Ishikawa (cell line): ENCODE measurements at regions not wholly inside any gene's neighbourhood (a gene's known extent, or its start where the extent isn't known, plus 50 kb on each side); places are given as distances from the start of the nearest gene placed in this dataset.

Experiments
- CEBPB ChIP-seq: IDR thresholded peaks from 2 replicates; pipeline ENCODE4 v1.6.1; 2012
- CREB1 ChIP-seq: IDR thresholded peaks from 2 replicates; pipeline ENCODE4 v1.6.1; 2012; ENCODE audit warnings: low read depth
- EGR1 ChIP-seq: IDR thresholded peaks from 2 replicates; pipeline ENCODE4 v1.6.1; 2012
- EP300 ChIP-seq: IDR thresholded peaks from 2 replicates; pipeline ENCODE4 v1.6.1; 2012; ENCODE audit warnings: borderline replicate concordance
- FOXM1 ChIP-seq: IDR thresholded peaks from 2 replicates; pipeline ENCODE4 v1.6.1; 2012; ENCODE audit warnings: low read depth, borderline replicate concordance
- MAX ChIP-seq: IDR thresholded peaks from 2 replicates; pipeline ENCODE4 v1.6.1; 2012
- NFIC ChIP-seq: IDR thresholded peaks from 2 replicates; pipeline ENCODE4 v1.6.1; 2012
- RAD21 ChIP-seq: IDR thresholded peaks from 2 replicates; pipeline ENCODE4 v1.6.1; 2012; ENCODE audit warnings: low read depth
- REST ChIP-seq: IDR thresholded peaks from 2 replicates; pipeline ENCODE4 v1.6.1; 2012; ENCODE audit warnings: low read depth, mild to moderate bottlenecking
- TAF1 ChIP-seq: IDR thresholded peaks from 2 replicates; pipeline ENCODE4 v1.6.1; 2012; ENCODE audit warnings: low read depth, mild to moderate bottlenecking
- TCF12 ChIP-seq: IDR thresholded peaks from 2 replicates; pipeline ENCODE4 v1.6.1; 2012; ENCODE audit warnings: low read depth
- TEAD4 ChIP-seq: IDR thresholded peaks from 2 replicates; pipeline ENCODE4 v1.6.1; 2012
- YY1 ChIP-seq: IDR thresholded peaks from 2 replicates; pipeline ENCODE4 v1.6.1; 2012; ENCODE audit warnings: low read depth
- ZBTB7A ChIP-seq: IDR thresholded peaks from 2 replicates; pipeline ENCODE4 v1.6.1; 2012; ENCODE audit warnings: low read depth
- TF ChIP-seq, protein P1 (sequence below): IDR thresholded peaks from 2 replicates; pipeline ENCODE4 v1.6.1; 2012

GRCh38 chr10:58969576-58969975, 206.9 kb upstream of the PHYHIPL start:
- TF ChIP-seq MAX (no peak), TCF12 (no peak), TAF1 (no peak), RAD21 (no peak), EP300 (no peak), REST (no peak), FOXM1 (no peak), TEAD4 (no peak), NFIC (no peak), CREB1 (no peak), ZBTB7A (no peak), EGR1 (no peak), CEBPB (no peak), YY1 (no peak)
- TF ChIP-seq, protein P1, sequence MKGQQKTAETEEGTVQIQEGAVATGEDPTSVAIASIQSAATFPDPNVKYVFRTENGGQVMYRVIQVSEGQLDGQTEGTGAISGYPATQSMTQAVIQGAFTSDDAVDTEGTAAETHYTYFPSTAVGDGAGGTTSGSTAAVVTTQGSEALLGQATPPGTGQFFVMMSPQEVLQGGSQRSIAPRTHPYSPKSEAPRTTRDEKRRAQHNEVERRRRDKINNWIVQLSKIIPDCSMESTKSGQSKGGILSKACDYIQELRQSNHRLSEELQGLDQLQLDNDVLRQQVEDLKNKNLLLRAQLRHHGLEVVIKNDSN: no peak

- TF ChIP-seq TCF12 (no peak), YY1 (no peak), MAX (no peak), NFIC (no peak)
- TF ChIP-seq, protein P1: no peak
These were observed 206.1 kb upstream of the PHYHIPL start for GRCh38 chr10:58970160-58970915.

DNA sequence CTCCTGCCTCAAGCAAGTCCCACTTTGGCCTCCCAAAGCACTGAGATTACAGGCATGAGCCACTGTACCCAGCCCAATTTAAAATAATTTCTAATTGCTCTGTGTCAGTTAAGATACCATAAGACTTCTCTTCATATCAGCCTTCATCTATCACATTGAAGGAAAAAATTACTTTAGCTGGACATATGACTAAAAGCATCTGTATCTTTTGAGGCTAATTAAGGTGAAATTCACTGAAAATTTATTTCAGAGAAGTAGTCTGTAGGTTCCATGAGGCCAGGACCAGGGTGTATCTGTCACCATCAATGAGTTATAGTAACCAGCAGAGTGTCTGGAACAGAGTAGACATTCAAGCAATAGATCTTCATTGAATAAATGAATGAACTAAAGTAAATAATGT, 205.2 kb upstream of the PHYHIPL start:
- TF ChIP-seq MAX (no peak), TCF12 (no peak)

GRCh38 chr10:58971796-58972491, 204.5 kb upstream of the PHYHIPL start:
- TF ChIP-seq CEBPB: no peak

DNA sequence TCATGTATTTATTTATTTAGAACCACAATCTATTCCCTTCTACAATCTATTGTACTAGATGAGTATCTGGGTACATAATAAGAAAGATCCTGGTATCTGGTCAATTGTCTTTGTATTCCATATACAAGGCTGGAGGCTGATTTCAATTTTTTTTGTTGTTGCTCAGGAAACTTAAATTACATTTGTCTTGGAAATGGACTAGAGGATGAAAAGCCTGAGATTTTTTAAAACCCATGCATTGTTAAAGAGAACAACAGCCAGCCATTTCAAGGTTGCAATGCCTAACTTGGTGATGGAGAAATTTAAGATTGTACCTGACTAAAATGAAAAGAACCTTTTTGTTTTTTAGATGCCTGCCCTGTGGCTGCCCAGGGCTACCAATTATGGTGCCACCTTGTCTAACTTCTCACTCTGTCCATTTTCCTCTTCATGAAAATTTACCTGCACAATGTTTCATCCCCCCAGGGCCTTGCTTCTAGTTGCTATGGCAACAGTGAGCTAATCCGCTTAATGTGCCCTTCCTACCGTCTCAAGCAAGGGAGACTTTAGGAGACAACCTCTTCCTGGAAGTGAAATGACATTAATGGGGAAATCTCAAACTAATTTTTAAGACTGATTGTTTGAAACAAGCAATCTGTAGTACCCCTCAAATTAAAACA, 203.7 kb upstream of the PHYHIPL start:
- TF ChIP-seq CREB1 (no peak), REST (no peak), TCF12 (no peak), FOXM1 (no peak)

- TF ChIP-seq CREB1 (no peak), MAX (no peak), FOXM1 (no peak), TEAD4 (no peak), RAD21 (no peak)
These were observed 203.2 kb upstream of the PHYHIPL start for GRCh38 chr10:58973235-58973595.
